C4-2B (cell line): ENCODE measurements at regions not wholly inside any gene's neighbourhood (a gene's known extent, or its start where the extent isn't known, plus 50 kb on each side); places are given as distances from the start of the nearest gene placed in this dataset.

Experiments
- ZFX ChIP-seq: fragments of 450-650 bp; IDR thresholded peaks from 2 replicates; pipeline ENCODE4 v1.6.1; 2017
- TF ChIP-seq, protein P1 (sequence below): fragments of 450-650 bp; conservative IDR thresholded peaks from 2 replicates; pipeline ENCODE4 v1.5.1; 2017; ENCODE audit warnings: mild to moderate bottlenecking

DNA sequence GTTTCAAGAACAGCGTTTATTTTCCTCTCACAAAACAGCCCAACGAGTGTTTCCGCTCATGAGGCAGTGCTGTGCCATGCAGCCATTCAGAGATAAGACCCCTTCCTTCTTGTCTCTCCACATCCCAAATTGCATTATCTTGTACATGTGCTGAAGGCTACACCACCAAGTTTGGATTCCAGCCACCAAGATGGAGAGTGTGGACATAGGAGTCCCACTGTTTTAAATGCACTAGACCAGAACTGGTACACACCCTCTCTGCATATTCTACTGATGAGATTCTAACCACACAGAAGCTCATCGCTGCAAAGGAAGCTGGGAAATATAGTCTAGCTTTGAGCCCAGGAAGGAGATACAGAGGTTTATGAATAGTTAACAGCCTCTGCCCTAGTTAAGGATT, 509.4 kb downstream of the NFIB start:
- TF ChIP-seq, protein P1, sequence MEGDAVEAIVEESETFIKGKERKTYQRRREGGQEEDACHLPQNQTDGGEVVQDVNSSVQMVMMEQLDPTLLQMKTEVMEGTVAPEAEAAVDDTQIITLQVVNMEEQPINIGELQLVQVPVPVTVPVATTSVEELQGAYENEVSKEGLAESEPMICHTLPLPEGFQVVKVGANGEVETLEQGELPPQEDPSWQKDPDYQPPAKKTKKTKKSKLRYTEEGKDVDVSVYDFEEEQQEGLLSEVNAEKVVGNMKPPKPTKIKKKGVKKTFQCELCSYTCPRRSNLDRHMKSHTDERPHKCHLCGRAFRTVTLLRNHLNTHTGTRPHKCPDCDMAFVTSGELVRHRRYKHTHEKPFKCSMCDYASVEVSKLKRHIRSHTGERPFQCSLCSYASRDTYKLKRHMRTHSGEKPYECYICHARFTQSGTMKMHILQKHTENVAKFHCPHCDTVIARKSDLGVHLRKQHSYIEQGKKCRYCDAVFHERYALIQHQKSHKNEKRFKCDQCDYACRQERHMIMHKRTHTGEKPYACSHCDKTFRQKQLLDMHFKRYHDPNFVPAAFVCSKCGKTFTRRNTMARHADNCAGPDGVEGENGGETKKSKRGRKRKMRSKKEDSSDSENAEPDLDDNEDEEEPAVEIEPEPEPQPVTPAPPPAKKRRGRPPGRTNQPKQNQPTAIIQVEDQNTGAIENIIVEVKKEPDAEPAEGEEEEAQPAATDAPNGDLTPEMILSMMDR, result no peak
- no peak for TF ChIP-seq ZFX
